K562 (cell line): ENCODE measurements at regions not wholly inside any gene's neighbourhood (a gene's known extent, or its start where the extent isn't known, plus 50 kb on each side); places are given as distances from the start of the nearest gene placed in this dataset.

Experiments used
- ATAC-seq: fragments of 200-7000 bp; cut with Tn5 transposase; 3 replicates; pipeline ENCODE4 v1.9.1; 2020; ENCODE audit warnings: moderate library complexity
- BruUV-seq: library from RNA; stranded (reverse); fragments of 400-500 nt; replicated peaks from 2 replicates; lab custom pipeline; 2021; lab: Mats Ljungman, UMichigan
- CTCF ChIA-PET: fragments of 300-600 bp; formaldehyde crosslinking; extraction: SDS; loops from one replicate; lab custom pipeline; 2021; ENCODE audit warnings: low intra/inter-chr PET ratio; lab: Yijun Ruan, JAX
- POLR2A ChIA-PET: fragments of 300-600, 350-650 bp; sonication (Branson Sonifier 250); formaldehyde crosslinking; extraction: SDS; loops from one replicate; lab custom pipeline; 2021; ENCODE audit warnings: antibody characterized with exemption, inconsistent platforms; lab: Yijun Ruan, JAX
- DNase-seq, 4 experiments: peaks; one replicate each; pipeline versions ENCODE4 v3.0.0 to v3.0.0-alpha.2; 2011 to 2018; ENCODE audit warnings: low spot score in 3 of 4, mixed read lengths in 3 of 4; ENCODE audit errors: extremely low read depth in 1 of 4
- FAIRE-seq: peaks from 2 replicates; lab custom pipeline; 2011; peaks lifted over from hg19 to GRCh38; lab: Jason Lieb, UNC
- H2AFZ ChIP-seq: 2 replicates; pipeline ENCODE4 v1.6.0; 2011; ENCODE audit warnings: low read depth, low read length, control low read depth, inconsistent platforms
- H3K27ac ChIP-seq: fragments of 200-600 bp; 3 replicates; pipeline ENCODE4 v1.8.0; 2011; ENCODE audit warnings: low read depth, mild to moderate bottlenecking, control low read depth, inconsistent platforms, low read length, moderate library complexity, mixed read lengths; ENCODE audit errors: extremely low read depth
- H3K27me3 ChIP-seq, 2 experiments: fragments of 300-600 bp in 1 of 2; 2 replicates in 1 of 2; 3 replicates in 1 of 2; pipeline versions ENCODE4 v1.6.0 to v1.8.0; 2011; ENCODE audit warnings: inconsistent platforms in 2 of 2, low read length in 2 of 2, mild to moderate bottlenecking in 1 of 2, mixed read lengths in 1 of 2, moderate library complexity in 1 of 2; ENCODE audit not compliant: control insufficient read depth in 2 of 2, insufficient read depth in 2 of 2
- H3K36me3 ChIP-seq: fragments of 300-600 bp; 3 replicates; pipeline ENCODE4 v1.8.0; 2011; ENCODE audit warnings: mild to moderate bottlenecking, low read length, inconsistent platforms; ENCODE audit not compliant: control insufficient read depth, insufficient read depth
- H3K4me1 ChIP-seq, 2 experiments: fragments of 200-600 bp in 1 of 2; replicated peaks in 1 of 2; 2 replicates in 1 of 2; 3 replicates in 1 of 2; pipeline versions ENCODE4 v1.5.1 to v1.8.0; 2011; ENCODE audit warnings: inconsistent platforms in 2 of 2, low read length in 2 of 2, mild to moderate bottlenecking in 1 of 2, mixed read lengths in 1 of 2, moderate library complexity in 1 of 2; ENCODE audit not compliant: control insufficient read depth in 2 of 2, insufficient read depth in 2 of 2
- H3K4me2 ChIP-seq: 2 replicates; pipeline ENCODE4 v1.6.1; 2011; ENCODE audit warnings: low read length, control low read depth, inconsistent platforms, mixed read lengths; ENCODE audit not compliant: insufficient read depth
- H3K4me3 ChIP-seq: fragments of 200-600 bp; sonication (generic), shearing (Covaris generic); 2 replicates; pipeline ENCODE4 v1.5.1; 2016; ENCODE audit warnings: control low read depth, inconsistent platforms
- H3K79me2 ChIP-seq: fragments of 200-600 bp; 3 replicates; pipeline ENCODE4 v1.8.0; 2011; ENCODE audit warnings: low read length, inconsistent platforms; ENCODE audit not compliant: control insufficient read depth, insufficient read depth
- H3K9ac ChIP-seq, 2 experiments: 2 replicates each; pipeline versions ENCODE4 v1.6.0 to v1.6.1; 2011; ENCODE audit warnings: low read depth in 2 of 2, low read length in 2 of 2, control low read depth in 1 of 2, inconsistent platforms in 1 of 2, mild to moderate bottlenecking in 1 of 2, mixed read lengths in 1 of 2; ENCODE audit not compliant: insufficient read depth in 1 of 2
- H3K9me1 ChIP-seq: one replicate; pipeline ENCODE4 v1.6.0; 2011; ENCODE audit warnings: inconsistent platforms, mild to moderate bottlenecking, low read length, moderate library complexity; ENCODE audit not compliant: control insufficient read depth, insufficient read depth
- H3K9me3 ChIP-seq: replicated peaks from 2 replicates; pipeline ENCODE4 v1.5.1; 2011; ENCODE audit warnings: low read depth, low read length, inconsistent platforms; ENCODE audit not compliant: control insufficient read depth, insufficient read depth
- H4K20me1 ChIP-seq: replicated peaks from 2 replicates; pipeline ENCODE4 v1.6.1; 2011; ENCODE audit warnings: low read length, inconsistent platforms, mixed read lengths; ENCODE audit not compliant: control insufficient read depth, insufficient read depth
- CHCHD3 ChIP-seq: fragments of 250-450 bp; sonication (Bioruptor Pico); IDR thresholded peaks from 2 replicates; pipeline ENCODE4 v2.1.2; 2022; ENCODE audit warnings: mild to moderate bottlenecking
- ELF1 ChIP-seq: fragments of 200-800 bp; sonication (Bioruptor generic); IDR thresholded peaks from 2 replicates; pipeline ENCODE4 v1.6.1; 2016; ENCODE audit warnings: missing genetic modification characterization, missing compliant biosample characterization
- HDAC2 ChIP-seq: fragments of 450-650 bp; IDR thresholded peaks from 2 replicates; pipeline ENCODE4 v1.6.1; 2016; ENCODE audit warnings: mild to moderate bottlenecking
- ILK ChIP-seq: fragments of 450-650 bp; IDR thresholded peaks from 2 replicates; pipeline ENCODE4 v1.6.1; 2016; ENCODE audit warnings: missing genetic modification characterization, low read depth, mild to moderate bottlenecking, missing compliant biosample characterization, moderate library complexity, borderline replicate concordance
- NR2F6 ChIP-seq: fragments of 450-650 bp; formaldehyde crosslinking; IDR thresholded peaks from 2 replicates; pipeline ENCODE4 v1.4.0; 2020; ENCODE audit warnings: mild to moderate bottlenecking
- TFAM ChIP-seq: fragments of 250-450 bp; sonication (Bioruptor Pico); conservative IDR thresholded peaks from 2 replicates; pipeline ENCODE4 v1.5.0; 2021; ENCODE audit warnings: mild to moderate bottlenecking, moderate library complexity
- YBX1 ChIP-seq: fragments of 450-650 bp; IDR thresholded peaks from 2 replicates; pipeline ENCODE4 v1.7.1; 2016; ENCODE audit warnings: mild to moderate bottlenecking
- ZNF41 ChIP-seq: fragments of 250-450 bp; sonication (Bioruptor Pico); conservative IDR thresholded peaks from 2 replicates; pipeline ENCODE4 v1.4.0; 2020; ENCODE audit warnings: mild to moderate bottlenecking
- ZNF76 ChIP-seq: fragments of 250-450 bp; sonication (Bioruptor Pico); IDR thresholded peaks from 2 replicates; pipeline ENCODE4 v1.4.0; 2020; ENCODE audit warnings: mild to moderate bottlenecking, moderate library complexity, borderline replicate concordance
- WGBS: fragments of 100-300 bp; shearing (Covaris generic); methylation state at CpG from one replicate; pipeline ENCODE4 v1.1.6; 2016; ENCODE audit warnings: low coverage, mixed read lengths; ENCODE audit not compliant: insufficient coverage; ENCODE audit errors: missing lambda C conversion rate; 5-methylcytosine and 5-hydroxymethylcytosine counted together
- in situ Hi-C: fragments of 300-500 bp; cut with MboI; formaldehyde crosslinking; loops from 4 replicates; pipeline ENCODE4 v1.15.0; 2018; ENCODE audit warnings: inconsistent platforms, mixed read lengths
- intact Hi-C: fragments of 100-400 bp; cut with micrococcal nuclease; formaldehyde crosslinking; loops from 2 replicates; pipeline ENCODE4 v1.14.2; 2022
- TF ChIP-seq, protein P1 (sequence below): fragments of 250-450 bp; sonication (Bioruptor Pico); IDR thresholded peaks from 2 replicates; pipeline ENCODE4 v1.4.0; 2020; ENCODE audit warnings: mild to moderate bottlenecking

DNA sequence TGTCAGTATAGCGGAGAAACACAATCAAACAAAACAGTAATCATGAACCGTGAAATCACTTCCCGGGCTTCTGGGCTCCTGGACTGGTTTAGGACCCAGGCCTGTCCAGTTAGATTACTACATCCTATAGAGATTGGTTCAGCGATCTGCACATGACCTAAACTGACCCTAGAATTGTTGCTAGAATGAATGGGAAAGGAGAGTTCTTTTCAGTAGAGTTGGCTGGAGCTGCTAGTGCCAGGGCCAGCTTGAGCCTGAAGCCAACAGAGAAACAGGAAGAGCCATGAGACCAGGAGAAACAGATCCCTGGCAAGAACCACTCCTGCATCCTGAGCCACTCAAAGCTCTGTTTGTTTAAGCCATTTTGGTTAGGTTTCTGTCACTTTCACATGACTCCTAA lies 474.3 kb upstream of the C1orf87 start:
- no peak overlapping the region for H3K9ac ChIP-seq
- no peak overlapping the region for H3K27ac ChIP-seq
- no TSS peak for BruUV-seq
- TF ChIP-seq ILK (tag) (no peak), HDAC2 (no peak), ZNF76 (CRISPR knock-in tag) (no peak), TFAM (CRISPR knock-in tag) (no peak), ELF1 (tag) (no peak), YBX1 (no peak), ZNF41 (CRISPR knock-in tag) (no peak), CHCHD3 (no peak), NR2F6 (no peak)
- TF ChIP-seq, protein P1, sequence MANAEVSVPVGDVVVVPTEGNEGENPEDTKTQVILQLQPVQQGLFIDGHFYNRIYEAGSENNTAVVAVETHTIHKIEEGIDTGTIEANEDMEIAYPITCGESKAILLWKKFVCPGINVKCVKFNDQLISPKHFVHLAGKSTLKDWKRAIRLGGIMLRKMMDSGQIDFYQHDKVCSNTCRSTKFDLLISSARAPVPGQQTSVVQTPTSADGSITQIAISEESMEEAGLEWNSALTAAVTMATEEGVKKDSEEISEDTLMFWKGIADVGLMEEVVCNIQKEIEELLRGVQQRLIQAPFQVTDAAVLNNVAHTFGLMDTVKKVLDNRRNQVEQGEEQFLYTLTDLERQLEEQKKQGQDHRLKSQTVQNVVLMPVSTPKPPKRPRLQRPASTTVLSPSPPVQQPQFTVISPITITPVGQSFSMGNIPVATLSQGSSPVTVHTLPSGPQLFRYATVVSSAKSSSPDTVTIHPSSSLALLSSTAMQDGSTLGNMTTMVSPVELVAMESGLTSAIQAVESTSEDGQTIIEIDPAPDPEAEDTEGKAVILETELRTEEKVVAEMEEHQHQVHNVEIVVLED = no peak
- TF ChIP-seq, all 486 proteins: peak for 0
- in situ Hi-C loops (no loop called here), intact Hi-C loops (no loop called here)
- no peak overlapping the region for H3K4me3 ChIP-seq
- DNase-seq (no peak), FAIRE-seq (no peak), ATAC-seq (no peak)
- ChIA-PET CTCF (no interaction called here), POLR2A (no interaction called here)
- no peaks in the 10 kb centered on the region for H3K4me1 ChIP-seq
- no peaks in the 10 kb centered on the region for H4K20me1 ChIP-seq
- 3% methylated on average over 4 of the region's 4 CpGs for WGBS
- no peak overlapping the region for H3K4me2 ChIP-seq
- H3K9me1 ChIP-seq = no peaks in the 10 kb centered on the region
- no peaks in the 10 kb centered on the region for H3K36me3 ChIP-seq
- no peak overlapping the region for H2AFZ ChIP-seq
- no peaks in the 10 kb centered on the region for H3K79me2 ChIP-seq
- no peaks in the 10 kb centered on the region for H3K9me3 ChIP-seq
- no peaks in the 10 kb centered on the region for H3K27me3 ChIP-seq
